AG09319 (cell line): ENCODE measurements at regions not wholly inside any gene's neighbourhood (a gene's known extent, or its start where the extent isn't known, plus 50 kb on each side); places are given as distances from the start of the nearest gene placed in this dataset.

Source experiments
- DNase-seq: peaks from one replicate; pipeline ENCODE4 v3.0.0-alpha.2; 2010; ENCODE audit warnings: low read depth; ENCODE audit errors: extremely low read depth
- TF ChIP-seq, protein P1 (sequence below): IDR thresholded peaks from 2 replicates; pipeline ENCODE4 v1.5.1; 2011; ENCODE audit warnings: low read depth, mild to moderate bottlenecking, inconsistent platforms, low read length, moderate library complexity

DNA sequence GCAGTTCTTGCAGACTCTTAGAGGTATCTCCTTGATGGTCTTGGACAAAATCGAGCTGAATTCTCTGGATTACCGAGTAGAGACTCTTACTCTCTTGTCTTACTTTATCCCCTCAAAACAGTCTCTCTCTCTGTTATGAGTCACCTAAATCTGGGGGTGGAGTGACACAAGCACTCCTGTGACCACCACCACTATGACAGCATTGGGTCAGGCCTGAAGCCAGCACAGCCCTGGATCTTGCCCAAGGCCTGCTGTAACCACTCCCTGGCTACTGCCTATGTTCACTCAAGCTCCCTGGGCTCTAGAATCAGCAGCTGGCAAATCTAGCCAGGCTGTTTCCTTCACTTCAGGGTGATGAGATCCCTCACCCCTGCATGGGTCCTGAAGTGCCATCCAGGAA, 662.5 kb downstream of the LUZP2 start:
- DNase-seq: no peak

GRCh38 chr11:25163421-25163820, 666.6 kb downstream of the LUZP2 start:
- DNase-seq: no peak

More for the DNA sequence above, 662.5 kb downstream of the LUZP2 start:
- TF ChIP-seq, protein P1, sequence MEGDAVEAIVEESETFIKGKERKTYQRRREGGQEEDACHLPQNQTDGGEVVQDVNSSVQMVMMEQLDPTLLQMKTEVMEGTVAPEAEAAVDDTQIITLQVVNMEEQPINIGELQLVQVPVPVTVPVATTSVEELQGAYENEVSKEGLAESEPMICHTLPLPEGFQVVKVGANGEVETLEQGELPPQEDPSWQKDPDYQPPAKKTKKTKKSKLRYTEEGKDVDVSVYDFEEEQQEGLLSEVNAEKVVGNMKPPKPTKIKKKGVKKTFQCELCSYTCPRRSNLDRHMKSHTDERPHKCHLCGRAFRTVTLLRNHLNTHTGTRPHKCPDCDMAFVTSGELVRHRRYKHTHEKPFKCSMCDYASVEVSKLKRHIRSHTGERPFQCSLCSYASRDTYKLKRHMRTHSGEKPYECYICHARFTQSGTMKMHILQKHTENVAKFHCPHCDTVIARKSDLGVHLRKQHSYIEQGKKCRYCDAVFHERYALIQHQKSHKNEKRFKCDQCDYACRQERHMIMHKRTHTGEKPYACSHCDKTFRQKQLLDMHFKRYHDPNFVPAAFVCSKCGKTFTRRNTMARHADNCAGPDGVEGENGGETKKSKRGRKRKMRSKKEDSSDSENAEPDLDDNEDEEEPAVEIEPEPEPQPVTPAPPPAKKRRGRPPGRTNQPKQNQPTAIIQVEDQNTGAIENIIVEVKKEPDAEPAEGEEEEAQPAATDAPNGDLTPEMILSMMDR: no peak

DNA sequence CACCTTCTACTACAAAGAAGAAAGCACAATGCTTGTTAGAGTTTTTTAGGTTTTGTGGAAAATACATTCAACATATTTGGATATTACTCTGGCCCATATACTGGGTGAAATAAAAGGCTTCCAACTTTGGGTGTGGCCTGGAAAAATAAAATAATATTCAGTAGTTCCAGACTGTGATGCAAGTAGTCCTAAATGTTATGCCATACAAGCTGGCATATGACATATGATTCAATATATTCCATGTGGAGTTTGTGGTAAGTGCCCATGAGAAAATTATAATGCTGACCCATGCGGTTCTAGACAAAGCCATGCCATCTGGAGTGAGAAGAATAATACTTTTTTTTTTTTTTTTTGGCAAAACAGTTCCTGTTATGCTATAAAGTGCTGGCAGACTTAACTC, 683.3 kb downstream of the LUZP2 start:
- TF ChIP-seq, protein P1: no peak

More at GRCh38 chr11:25163421-25163820, 666.6 kb downstream of the LUZP2 start:
- TF ChIP-seq, protein P1: no peak

DNA sequence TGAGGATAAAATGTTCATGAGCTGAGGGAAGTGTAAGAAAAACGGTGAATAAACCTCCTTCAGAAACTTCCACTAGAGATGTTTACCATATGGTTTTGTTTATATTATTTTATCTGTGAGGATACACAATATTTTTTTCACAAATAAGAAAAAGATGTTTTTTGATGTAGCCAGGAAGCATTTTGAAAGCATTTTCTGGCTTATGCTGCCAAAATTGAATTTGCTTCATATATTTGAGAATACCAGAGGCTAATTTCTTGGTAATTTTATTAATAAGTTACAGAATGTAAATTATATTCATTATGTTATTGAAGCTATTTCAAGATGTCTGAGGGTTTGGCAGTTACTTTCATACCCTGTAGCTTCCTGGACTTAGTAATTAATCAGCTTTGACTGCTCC, 686.6 kb downstream of the LUZP2 start:
- TF ChIP-seq, protein P1: no peak
- DNase-seq: no peak

More for the DNA sequence above, 683.3 kb downstream of the LUZP2 start:
- no peak for DNase-seq

DNA sequence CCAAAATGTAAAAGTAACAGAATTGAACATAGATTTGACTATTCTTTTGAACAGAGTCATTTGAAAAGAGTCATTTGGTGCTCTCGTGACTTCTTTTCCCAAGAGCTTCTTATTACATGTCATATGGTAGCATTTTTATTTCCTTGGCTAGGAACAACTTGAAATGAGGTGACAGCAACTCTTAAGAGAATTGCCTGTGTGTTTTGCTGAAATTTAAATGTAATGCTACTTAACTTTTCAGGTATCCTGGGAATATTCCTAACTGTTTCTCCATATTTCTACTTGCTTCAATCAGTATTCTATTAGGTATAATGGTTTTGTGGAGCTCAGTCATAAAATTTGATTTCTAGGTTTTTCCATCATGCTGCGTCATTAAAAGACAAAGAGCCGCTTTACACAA, 700.7 kb downstream of the LUZP2 start:
- DNase-seq: no peak
- TF ChIP-seq, protein P1: no peak

GRCh38 chr11:25198704-25199103, 701.9 kb downstream of the LUZP2 start:
- no peak for DNase-seq
- TF ChIP-seq, protein P1: no peak

DNA sequence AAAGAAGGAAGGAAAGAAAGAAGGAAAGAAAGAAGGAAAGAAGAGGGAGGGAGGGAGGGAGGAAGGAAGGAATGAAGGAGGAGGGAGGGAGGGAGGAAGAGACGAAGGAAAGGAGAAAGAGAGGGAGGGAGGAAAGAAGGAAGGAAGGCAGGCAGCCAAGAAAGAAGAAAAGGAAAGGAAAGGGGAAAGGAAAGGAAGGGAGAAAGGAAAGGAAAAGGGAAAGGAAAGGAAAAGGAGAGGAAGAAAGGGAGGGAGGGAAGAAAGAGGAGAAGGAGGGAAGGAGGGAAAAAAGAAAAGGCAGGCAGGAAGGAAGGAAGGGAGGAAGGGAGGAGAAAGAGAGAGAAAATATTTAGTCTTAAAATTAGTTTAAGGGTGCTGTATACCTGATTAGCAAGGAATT, 704.1 kb downstream of the LUZP2 start:
- no peak for DNase-seq
- TF ChIP-seq, protein P1: no peak
